ENCODE measurements at regions not wholly inside any gene's neighbourhood (a gene's known extent, or its start where the extent isn't known, plus 50 kb on each side); places are given as distances from the start of the nearest gene placed in this dataset.

DNA sequence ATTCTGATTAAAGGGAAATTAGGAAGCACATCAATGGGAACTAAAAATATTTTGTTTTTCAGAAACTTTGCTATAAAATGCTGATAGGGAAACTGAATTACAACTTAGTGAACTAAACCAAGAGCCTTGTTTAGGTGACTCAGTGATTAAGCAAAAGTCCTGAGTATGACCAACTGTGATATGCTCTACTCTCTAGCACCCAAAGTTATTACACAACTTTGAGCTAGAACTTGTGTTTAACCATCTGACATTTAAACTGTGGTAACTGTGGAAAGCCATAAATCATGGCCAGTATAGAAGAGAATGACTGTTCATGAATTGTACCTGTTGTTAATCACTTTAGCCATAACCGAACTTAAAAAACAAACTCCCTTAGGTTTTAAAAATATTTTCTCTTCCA lies 127.4 kb downstream of the ZNF365 start:
- Histone ChIP-seq H3K9me3 (no peaks in the 10 kb centered on the region), H3K4me1 (peaks cover 8% of the 10 kb centered on the region; the same call in 2 of the 3 replicates), H3K4me3 (no peak overlapping the region), H3K27ac (no peak overlapping the region), H3K4me2 (no peak overlapping the region)
- ATAC-seq (no peak), FAIRE-seq (no peak), DNase-seq (ENCODE audit: low read depth in 1 of 2, low spot score in 1 of 2) (no peak)
- TF ChIP-seq, protein P1, sequence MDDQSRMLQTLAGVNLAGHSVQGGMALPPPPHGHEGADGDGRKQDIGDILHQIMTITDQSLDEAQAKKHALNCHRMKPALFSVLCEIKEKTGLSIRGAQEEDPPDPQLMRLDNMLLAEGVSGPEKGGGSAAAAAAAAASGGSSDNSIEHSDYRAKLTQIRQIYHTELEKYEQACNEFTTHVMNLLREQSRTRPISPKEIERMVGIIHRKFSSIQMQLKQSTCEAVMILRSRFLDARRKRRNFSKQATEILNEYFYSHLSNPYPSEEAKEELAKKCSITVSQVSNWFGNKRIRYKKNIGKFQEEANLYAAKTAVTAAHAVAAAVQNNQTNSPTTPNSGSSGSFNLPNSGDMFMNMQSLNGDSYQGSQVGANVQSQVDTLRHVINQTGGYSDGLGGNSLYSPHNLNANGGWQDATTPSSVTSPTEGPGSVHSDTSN (IDR thresholded peaks at IDR 0.05), result no peak
- no peak for TF ChIP-seq ZC3H11A (IDR thresholded peaks at IDR 0.05)
- no peak for TF ChIP-seq RNF2 (IDR thresholded peaks at IDR 0.05; ENCODE audit: borderline replicate concordance, low read depth)
- TF ChIP-seq JUN (IDR thresholded peaks at IDR 0.05), result no peak
- TF ChIP-seq, protein P2, sequence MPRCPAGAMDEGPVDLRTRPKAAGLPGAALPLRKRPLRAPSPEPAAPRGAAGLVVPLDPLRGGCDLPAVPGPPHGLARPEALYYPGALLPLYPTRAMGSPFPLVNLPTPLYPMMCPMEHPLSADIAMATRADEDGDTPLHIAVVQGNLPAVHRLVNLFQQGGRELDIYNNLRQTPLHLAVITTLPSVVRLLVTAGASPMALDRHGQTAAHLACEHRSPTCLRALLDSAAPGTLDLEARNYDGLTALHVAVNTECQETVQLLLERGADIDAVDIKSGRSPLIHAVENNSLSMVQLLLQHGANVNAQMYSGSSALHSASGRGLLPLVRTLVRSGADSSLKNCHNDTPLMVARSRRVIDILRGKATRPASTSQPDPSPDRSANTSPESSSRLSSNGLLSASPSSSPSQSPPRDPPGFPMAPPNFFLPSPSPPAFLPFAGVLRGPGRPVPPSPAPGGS (IDR thresholded peaks at IDR 0.05), result no peak
- no peak for TF ChIP-seq NFE2L2 (conservative IDR thresholded peaks at IDR 0.05; ENCODE audit: low read length)
- TF ChIP-seq RARB (CRISPR knock-in tag; IDR thresholded peaks at IDR 0.05), result no peak
- no peak for TF ChIP-seq RAD21 (conservative IDR thresholded peaks at IDR 0.05 in 1 of 2, IDR thresholded peaks at IDR 0.05 in 1 of 2)
- CTCF ChIA-PET, result no interaction called here
- POLR2A ChIA-PET, result no interaction called here
- WGBS (ENCODE audit: missing lambda C conversion rate), result 61% methylated on average over 1 of the region's 1 CpG

DNA sequence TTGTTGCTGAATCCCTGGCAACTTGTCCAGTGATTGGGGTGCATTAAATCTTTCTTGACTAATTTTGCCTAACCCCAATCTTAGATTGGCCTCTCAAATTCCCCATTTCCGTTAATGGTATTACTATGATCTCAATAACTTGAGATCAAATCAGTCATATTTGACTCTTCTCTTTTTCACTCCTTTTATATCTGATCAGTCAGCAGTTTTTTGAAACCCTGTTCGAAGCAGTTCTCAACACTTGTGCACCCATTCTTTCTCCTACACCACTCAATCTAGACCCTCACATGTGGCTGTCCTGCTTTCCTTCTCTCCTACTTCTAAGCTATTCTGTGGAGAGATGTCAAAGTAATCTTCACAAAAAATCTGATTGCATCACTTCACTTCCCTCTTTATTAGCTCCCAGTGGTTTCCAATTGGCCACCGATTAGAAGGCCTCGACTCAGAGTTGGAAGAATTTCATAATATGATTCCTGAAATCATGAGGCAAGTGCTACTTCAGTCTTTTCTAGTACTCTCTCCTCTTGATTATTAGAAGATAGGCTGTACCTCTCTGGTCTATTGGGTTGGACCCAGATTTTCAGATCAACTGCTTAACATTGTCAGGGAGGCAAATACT lies 128.9 kb downstream of the ZNF365 start:
- H3K9me3 ChIP-seq, result no peaks in the 10 kb centered on the region
- no peak for FAIRE-seq
- ATAC-seq, result no peak
- ChIA-PET POLR2A (no interaction called here), CTCF (interaction anchor here (0.6 to 1.7 kb wide), 4 partner anchors 10 to 246 kb away, joined by 3 to 5 read pairs (median 4); no protein-coding TSS in a partner anchor)
- WGBS (ENCODE audit: missing lambda C conversion rate), result 67% methylated on average over 4 of the region's 4 CpGs
- H3K4me3 ChIP-seq, result no peak overlapping the region
- peaks cover 8% of the 10 kb centered on the region; the same call in 2 of the 3 replicates for H3K4me1 ChIP-seq
- no peak overlapping the region for H3K27ac ChIP-seq
- TF ChIP-seq PHF8 (IDR thresholded peaks at IDR 0.05; ENCODE audit: borderline replicate concordance, low read depth) (no peak), MAFK (IDR thresholded peaks at IDR 0.05; ENCODE audit: partially characterized antibody) (peak; percentile 86), ZSCAN20 (CRISPR knock-in tag; IDR thresholded peaks at IDR 0.05) (no peak)
- no peak overlapping the region; the same call in 2 of the 3 replicates for H3K4me2 ChIP-seq
- DNase-seq (ENCODE audit: low read depth in 1 of 2, low spot score in 1 of 2), result no peak

DNA sequence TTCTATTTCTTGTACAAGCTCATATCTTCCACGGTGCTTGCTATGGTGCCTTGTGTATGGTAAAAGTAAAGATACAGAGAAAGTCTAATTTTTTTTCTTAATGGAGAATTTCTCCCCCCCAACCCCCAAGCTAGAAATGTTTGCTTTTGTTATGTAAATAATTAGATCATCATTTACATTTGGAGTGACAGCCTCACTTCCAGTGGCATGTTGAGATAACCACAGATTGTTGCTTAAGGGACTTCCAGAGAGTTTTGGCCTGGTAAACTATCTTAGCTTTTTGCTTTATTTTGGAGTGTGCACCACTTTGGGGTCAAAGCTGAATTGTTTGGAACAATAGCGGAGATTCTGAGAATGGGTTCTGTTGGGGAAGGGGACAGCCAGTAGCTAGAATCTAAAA lies 129.7 kb downstream of the ZNF365 start:
- ChIA-PET CTCF (interaction anchor here (0.6 to 1.7 kb wide), 4 partner anchors 11 to 247 kb away, joined by 3 to 5 read pairs (median 4); no protein-coding TSS in a partner anchor), POLR2A (no interaction called here)
- H3K4me2 ChIP-seq, result no peak overlapping the region; the same call in 2 of the 3 replicates
- H3K27ac ChIP-seq, result no peak overlapping the region
- 78% methylated on average over 2 of the region's 2 CpGs for WGBS (ENCODE audit: missing lambda C conversion rate)
- no peaks in the 10 kb centered on the region for H3K9me3 ChIP-seq
- ATAC-seq (no peak), FAIRE-seq (no peak), DNase-seq (ENCODE audit: low read depth in 1 of 2, low spot score in 1 of 2) (no peak)
- TF ChIP-seq, protein P3, sequence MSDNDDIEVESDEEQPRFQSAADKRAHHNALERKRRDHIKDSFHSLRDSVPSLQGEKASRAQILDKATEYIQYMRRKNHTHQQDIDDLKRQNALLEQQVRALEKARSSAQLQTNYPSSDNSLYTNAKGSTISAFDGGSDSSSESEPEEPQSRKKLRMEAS (IDR thresholded peaks at IDR 0.05), result no peak
- TF ChIP-seq, protein P4, sequence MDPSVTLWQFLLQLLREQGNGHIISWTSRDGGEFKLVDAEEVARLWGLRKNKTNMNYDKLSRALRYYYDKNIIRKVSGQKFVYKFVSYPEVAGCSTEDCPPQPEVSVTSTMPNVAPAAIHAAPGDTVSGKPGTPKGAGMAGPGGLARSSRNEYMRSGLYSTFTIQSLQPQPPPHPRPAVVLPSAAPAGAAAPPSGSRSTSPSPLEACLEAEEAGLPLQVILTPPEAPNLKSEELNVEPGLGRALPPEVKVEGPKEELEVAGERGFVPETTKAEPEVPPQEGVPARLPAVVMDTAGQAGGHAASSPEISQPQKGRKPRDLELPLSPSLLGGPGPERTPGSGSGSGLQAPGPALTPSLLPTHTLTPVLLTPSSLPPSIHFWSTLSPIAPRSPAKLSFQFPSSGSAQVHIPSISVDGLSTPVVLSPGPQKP (IDR thresholded peaks at IDR 0.05; ENCODE audit: low read depth, low read length), result no peak
- TF ChIP-seq FOSB (CRISPR knock-in tag; IDR thresholded peaks at IDR 0.05) (no peak), RFX5 (IDR thresholded peaks at IDR 0.05) (no peak), TFCP2L1 (CRISPR knock-in tag; IDR thresholded peaks at IDR 0.05) (no peak), HOXB13 (CRISPR knock-in tag; IDR thresholded peaks at IDR 0.05; ENCODE audit: low read depth) (no peak), RNF2 (IDR thresholded peaks at IDR 0.05; ENCODE audit: borderline replicate concordance, low read depth) (no peak), POLR2A (IDR thresholded peaks at IDR 0.05; ENCODE audit: low read length) (no peak), BHLHE40 (IDR thresholded peaks at IDR 0.05; ENCODE audit: low read depth, low read length) (no peak), NPAS2 (CRISPR knock-in tag; IDR thresholded peaks at IDR 0.05; ENCODE audit: borderline replicate concordance) (no peak), EHF (CRISPR knock-in tag; IDR thresholded peaks at IDR 0.05) (no peak), EP300 (IDR thresholded peaks at IDR 0.05) (no peak)
- TF ChIP-seq, protein P5, sequence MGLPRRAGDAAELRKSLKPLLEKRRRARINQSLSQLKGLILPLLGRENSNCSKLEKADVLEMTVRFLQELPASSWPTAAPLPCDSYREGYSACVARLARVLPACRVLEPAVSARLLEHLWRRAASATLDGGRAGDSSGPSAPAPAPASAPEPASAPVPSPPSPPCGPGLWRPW (IDR thresholded peaks at IDR 0.05), result no peak
- TF ChIP-seq, protein P6, sequence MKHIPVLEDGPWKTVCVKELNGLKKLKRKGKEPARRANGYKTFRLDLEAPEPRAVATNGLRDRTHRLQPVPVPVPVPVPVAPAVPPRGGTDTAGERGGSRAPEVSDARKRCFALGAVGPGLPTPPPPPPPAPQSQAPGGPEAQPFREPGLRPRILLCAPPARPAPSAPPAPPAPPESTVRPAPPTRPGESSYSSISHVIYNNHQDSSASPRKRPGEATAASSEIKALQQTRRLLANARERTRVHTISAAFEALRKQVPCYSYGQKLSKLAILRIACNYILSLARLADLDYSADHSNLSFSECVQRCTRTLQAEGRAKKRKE (CRISPR knock-in tag; IDR thresholded peaks at IDR 0.05; ENCODE audit: low read depth), result no peak
- H3K4me1 ChIP-seq, result peaks cover 8% of the 10 kb centered on the region; the same call in 2 of the 3 replicates
- no peak overlapping the region for H3K4me3 ChIP-seq
